MCF 10A (cell line): ENCODE measurements at regions not wholly inside any gene's neighbourhood (a gene's known extent, or its start where the extent isn't known, plus 50 kb on each side); places are given as distances from the start of the nearest gene placed in this dataset.

ENCODE experiments used
- BruUV-seq: library from RNA; stranded (reverse); fragments of 400-500 nt; replicated peaks from 2 replicates; lab custom pipeline; 2021; lab: Mats Ljungman, UMichigan
- CTCF ChIA-PET: fragments of 300-600 bp; sonication (Branson Sonifier 250); formaldehyde crosslinking; extraction: SDS; loops from one replicate; lab custom pipeline; 2021; ENCODE audit warnings: antibody characterized with exemption, inconsistent platforms; lab: Yijun Ruan, JAX
- POLR2A ChIA-PET: fragments of 300-600, 350-650 bp; sonication (Branson Sonifier 250); formaldehyde crosslinking; extraction: SDS; loops from one replicate; lab custom pipeline; 2020; ENCODE audit warnings: antibody characterized with exemption, inconsistent platforms; lab: Yijun Ruan, JAX
- DNase-seq: peaks from one replicate; pipeline ENCODE4 v3.0.0-alpha.2; 2018; ENCODE audit not compliant: unreplicated experiment
- H3K27ac Mint-ChIP-seq: one replicate; pipeline ENCODE4 v1.8.0; 2022; ENCODE audit warnings: mild to moderate bottlenecking, low read depth, mixed read lengths; ENCODE audit not compliant: unreplicated experiment
- H3K27me3 Mint-ChIP-seq: one replicate; pipeline ENCODE4 v1.8.0; 2022; ENCODE audit warnings: mixed read lengths; ENCODE audit not compliant: insufficient read depth, unreplicated experiment
- H3K36me3 Mint-ChIP-seq: one replicate; pipeline ENCODE4 v1.8.0; 2022; ENCODE audit warnings: mild to moderate bottlenecking, moderate library complexity, mixed read lengths; ENCODE audit not compliant: insufficient read depth, unreplicated experiment
- H3K4me1 Mint-ChIP-seq: one replicate; pipeline ENCODE4 v1.8.0; 2022; ENCODE audit warnings: mixed read lengths; ENCODE audit not compliant: insufficient read depth, unreplicated experiment
- H3K4me3 Mint-ChIP-seq: one replicate; pipeline ENCODE4 v1.8.0; 2022; ENCODE audit warnings: mild to moderate bottlenecking, moderate library complexity, mixed read lengths; ENCODE audit not compliant: unreplicated experiment
- H3K9me3 Mint-ChIP-seq: one replicate; pipeline ENCODE4 v1.8.0; 2022; ENCODE audit warnings: mixed read lengths; ENCODE audit not compliant: unreplicated experiment
- CTCF ChIP-seq: fragments of 200-600 bp; IDR thresholded peaks from one replicate; pipeline ENCODE4 v1.8.0; 2022; ENCODE audit warnings: antibody characterized with exemption, mild to moderate bottlenecking; ENCODE audit not compliant: unreplicated experiment
- intact Hi-C: fragments of 100-400 bp; cut with micrococcal nuclease; formaldehyde crosslinking; loops from 2 replicates; pipeline ENCODE4 v1.14.1; 2022

- no peaks in the 10 kb centered on the region for H3K4me1 Mint-ChIP-seq
Observed at GRCh38 chr5:3060283-3060682, 308.8 kb upstream of the IRX2 start.

GRCh38 chr5:3059488-3059887, 308.0 kb upstream of the IRX2 start:
- H3K4me1 Mint-ChIP-seq, result no peaks in the 10 kb centered on the region
- POLR2A ChIA-PET, result no interaction called here

More at GRCh38 chr5:3060283-3060682, 308.8 kb upstream of the IRX2 start:
- Mint-ChIP-seq H3K36me3 (no peaks in the 10 kb centered on the region), H3K9me3 (no peaks in the 10 kb centered on the region), H3K4me3 (no peak overlapping the region), H3K27me3 (no peaks in the 10 kb centered on the region), H3K27ac (no peak overlapping the region)
- no peak for DNase-seq
- TF ChIP-seq CTCF, result no peak
- ChIA-PET POLR2A (interaction anchor here (0.9 kb wide), 1 partner anchor 302 kb away, joined by 3 read pairs; no protein-coding TSS in a partner anchor), CTCF (interaction anchor here (0.6 to 0.9 kb wide), 2 partner anchors 18 to 125 kb away, joined by 3 read pairs; no protein-coding TSS in a partner anchor)
- intact Hi-C loops, result no loop called here
- BruUV-seq, result no TSS peak

GRCh38 chr5:3058942-3059341, 307.5 kb upstream of the IRX2 start:
- CTCF ChIA-PET, result interaction anchor here (0.5 to 0.6 kb wide), 2 partner anchors 13 to 51 kb away, joined by 3 read pairs; no protein-coding TSS in a partner anchor
- H3K27ac Mint-ChIP-seq, result no peak overlapping the region
- H3K9me3 Mint-ChIP-seq, result no peaks in the 10 kb centered on the region
- no peaks in the 10 kb centered on the region for H3K4me1 Mint-ChIP-seq
- POLR2A ChIA-PET, result no interaction called here
- BruUV-seq, result no TSS peak
- H3K27me3 Mint-ChIP-seq, result no peaks in the 10 kb centered on the region
- no peak overlapping the region for H3K4me3 Mint-ChIP-seq
- no peaks in the 10 kb centered on the region for H3K36me3 Mint-ChIP-seq
- TF ChIP-seq CTCF, result no peak
- intact Hi-C loops, result no loop called here
- no peak for DNase-seq

More at GRCh38 chr5:3059488-3059887, 308.0 kb upstream of the IRX2 start:
- CTCF ChIA-PET, result interaction anchor here (0.5 kb wide), 1 partner anchor 12 kb away, joined by 3 read pairs; no protein-coding TSS in a partner anchor
- DNase-seq, result no peak
- no peak overlapping the region for H3K4me3 Mint-ChIP-seq
- no peak for TF ChIP-seq CTCF
- no peaks in the 10 kb centered on the region for H3K27me3 Mint-ChIP-seq
- no peaks in the 10 kb centered on the region for H3K36me3 Mint-ChIP-seq
- BruUV-seq, result no TSS peak
- no peak overlapping the region for H3K27ac Mint-ChIP-seq
- intact Hi-C loops, result no loop called here
- no peaks in the 10 kb centered on the region for H3K9me3 Mint-ChIP-seq

- no TSS peak for BruUV-seq
- Mint-ChIP-seq H3K4me1 (no peaks in the 10 kb centered on the region), H3K27me3 (no peaks in the 10 kb centered on the region), H3K36me3 (no peaks in the 10 kb centered on the region), H3K27ac (no peak overlapping the region), H3K4me3 (no peak overlapping the region), H3K9me3 (no peaks in the 10 kb centered on the region)
- intact Hi-C loops, result no loop called here
- DNase-seq, result no peak
- TF ChIP-seq CTCF, result no peak
- POLR2A ChIA-PET, result no interaction called here
- CTCF ChIA-PET, result no interaction called here
Observed at GRCh38 chr5:3056866-3057265, 305.4 kb upstream of the IRX2 start.
